HG03354 (cell line): ENCODE measurements at regions not wholly inside any gene's neighbourhood (a gene's known extent, or its start where the extent isn't known, plus 50 kb on each side); places are given as distances from the start of the nearest gene placed in this dataset.

Source experiments
- ATAC-seq: cut with Tn5 transposase; IDR thresholded peaks from one replicate; pipeline ENCODE4 v1.9.1; 2021; ENCODE audit warnings: mild to moderate bottlenecking; ENCODE audit not compliant: unreplicated experiment, poor library complexity, severe bottlenecking

- ATAC-seq = no peak
These were observed 110.3 kb upstream of the CEP85L start for GRCh38 chr6:118761645-118762044.

DNA sequence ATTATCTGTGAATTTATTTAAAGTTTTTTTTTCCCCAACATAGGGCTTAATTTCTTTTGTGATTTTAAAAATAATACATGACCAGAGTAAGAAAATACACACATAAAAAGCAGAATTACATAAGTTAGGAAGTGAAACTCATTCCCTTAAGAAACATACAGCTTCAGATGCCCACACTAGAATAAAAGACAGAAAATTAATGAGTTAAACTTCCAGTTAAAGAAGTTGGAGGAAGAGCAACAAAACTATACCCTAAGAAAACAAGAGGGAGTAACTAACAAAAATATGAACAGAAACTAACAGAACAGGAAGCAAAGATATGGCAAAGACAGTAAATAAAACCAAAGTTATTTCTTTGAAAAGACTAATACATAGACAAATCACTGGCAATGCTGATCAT is 107.6 kb upstream of the CEP85L start:
- no peak for ATAC-seq

DNA sequence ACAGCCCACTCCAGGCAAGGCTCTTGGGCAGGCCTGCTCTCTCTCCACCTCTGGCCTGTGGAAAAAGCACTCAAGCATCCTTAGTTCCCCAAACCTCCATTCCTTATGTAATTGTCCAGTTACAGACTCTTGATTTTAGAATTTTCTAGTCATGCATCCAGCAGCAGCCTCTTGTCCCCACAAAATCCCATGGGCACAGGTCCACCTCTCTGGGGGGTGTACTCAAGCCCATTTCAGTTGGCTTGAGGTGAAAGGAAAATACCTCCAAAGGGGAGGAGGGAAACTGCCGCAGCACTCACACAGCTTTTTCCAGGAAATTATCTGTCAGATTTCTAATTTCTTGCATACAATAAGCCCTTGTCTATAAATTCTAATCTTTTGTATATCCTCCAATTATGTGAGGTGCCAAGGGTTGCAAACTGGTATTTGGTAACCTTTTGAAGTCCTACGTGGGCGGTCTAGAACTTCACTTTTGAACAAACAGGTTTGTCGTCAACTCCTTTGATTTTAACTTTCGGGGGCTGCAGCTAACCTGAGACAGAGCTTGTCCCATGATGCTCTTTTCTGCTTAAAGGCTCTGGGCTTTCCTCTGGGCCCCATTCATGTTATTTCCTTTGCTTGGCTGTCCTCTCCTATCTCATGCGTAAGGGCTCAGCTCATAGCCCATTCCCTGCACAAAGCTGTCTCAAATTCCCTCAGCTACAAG is 104.7 kb upstream of the CEP85L start:
- ATAC-seq = no peak

DNA sequence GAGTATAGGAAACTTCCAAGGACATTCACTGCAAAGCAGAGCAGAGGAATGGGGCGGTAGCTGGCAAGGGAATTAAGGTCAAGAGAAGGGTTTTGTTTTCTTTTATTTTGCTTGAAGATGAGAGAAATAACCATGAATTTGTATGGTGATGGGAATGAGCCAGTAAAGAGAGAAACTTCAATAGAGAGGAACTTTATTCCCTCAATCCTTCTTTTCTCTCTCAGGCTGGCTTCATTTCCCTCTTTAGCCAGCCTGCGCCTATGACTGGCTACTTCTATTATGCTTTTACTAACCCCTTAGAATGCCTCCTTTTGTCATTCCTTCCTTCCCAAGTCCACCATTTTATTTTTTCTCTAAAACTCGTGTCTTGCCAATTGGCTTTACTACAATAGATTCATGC is 101.4 kb upstream of the CEP85L start:
- no peak for ATAC-seq

- ATAC-seq = no peak
These were observed 99.7 kb upstream of the CEP85L start for GRCh38 chr6:118751072-118751471.

- no peak for ATAC-seq
These were observed 98.8 kb upstream of the CEP85L start for GRCh38 chr6:118750143-118750542.

GRCh38 chr6:118748311-118749062 is 97.1 kb upstream of the CEP85L start:
- no peak for ATAC-seq

DNA sequence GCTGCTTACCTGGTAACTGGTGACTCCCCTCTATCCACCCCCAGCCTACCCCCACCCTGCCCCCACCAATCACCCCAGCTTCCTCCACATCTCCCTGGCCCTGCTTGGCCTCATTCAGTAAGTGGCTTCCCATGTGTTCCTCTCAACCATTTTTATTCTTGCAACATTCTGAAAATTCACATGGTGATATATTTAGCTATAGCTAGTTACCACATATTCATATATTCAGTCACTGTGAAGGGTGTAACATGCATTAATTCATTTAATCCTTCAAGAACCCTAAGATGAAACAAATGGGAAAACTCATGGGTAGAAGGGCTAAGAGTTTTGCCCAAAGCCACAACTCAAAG is 95.4 kb upstream of the CEP85L start:
- no peak for ATAC-seq

GRCh38 chr6:118746145-118746824 is 94.9 kb upstream of the CEP85L start:
- ATAC-seq = no peak

DNA sequence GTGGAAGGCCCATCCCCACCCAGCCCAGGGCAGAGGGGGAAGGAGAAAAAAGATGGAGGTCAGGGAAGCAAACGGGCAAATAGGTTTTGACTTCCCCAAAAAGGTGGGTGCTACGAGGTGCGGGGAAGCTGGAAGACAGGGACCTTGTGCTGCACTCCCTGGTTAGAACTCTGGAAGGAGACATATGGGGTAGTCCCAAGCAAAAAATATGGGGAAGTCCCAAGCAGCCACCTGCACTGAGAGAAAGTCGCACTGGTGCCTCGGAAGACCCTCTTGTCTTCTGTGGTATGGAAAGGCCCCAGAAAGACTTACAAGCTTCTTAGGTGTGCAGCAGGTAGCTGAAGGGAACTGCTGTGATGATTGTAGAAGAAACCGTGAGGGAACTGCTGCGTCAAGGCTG is 93.8 kb upstream of the CEP85L start:
- ATAC-seq = no peak

DNA sequence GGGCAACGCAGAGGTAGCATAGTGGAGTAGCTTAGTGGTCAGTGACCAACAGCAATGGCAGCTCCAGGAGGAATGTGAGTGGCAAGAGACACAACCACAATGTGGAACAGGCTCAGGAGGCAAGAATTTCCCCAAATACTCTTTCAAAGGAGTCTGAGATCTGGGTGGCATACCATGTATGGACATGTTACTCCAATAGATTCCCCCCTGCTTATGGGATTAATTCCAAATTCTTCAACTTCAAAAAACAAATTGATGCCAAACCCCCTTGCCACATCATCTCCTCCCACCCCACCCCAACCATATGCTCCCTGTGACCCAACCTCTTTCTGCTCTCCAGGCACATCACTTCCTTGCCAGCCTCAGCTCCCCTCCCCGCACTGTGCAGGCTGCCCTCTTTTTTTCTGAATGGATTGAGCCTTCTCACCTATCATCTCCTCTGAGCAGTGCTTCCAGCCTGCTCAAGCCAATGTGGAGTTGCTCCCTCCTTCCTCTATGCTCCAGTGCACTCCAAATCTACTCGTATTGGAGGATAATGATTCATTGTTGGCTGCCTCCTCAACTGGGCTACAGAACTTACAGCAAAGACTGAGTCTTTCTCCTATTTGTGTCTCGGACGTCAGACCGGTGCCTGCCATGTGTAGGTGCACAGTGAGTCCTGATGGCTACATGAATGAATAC is 93.0 kb upstream of the CEP85L start:
- no peak for ATAC-seq

GRCh38 chr6:118743746-118744145 is 92.4 kb upstream of the CEP85L start:
- no peak for ATAC-seq

GRCh38 chr6:118740372-118740771 is 89.0 kb upstream of the CEP85L start:
- no peak for ATAC-seq

- ATAC-seq = no peak
These were observed 88.4 kb upstream of the CEP85L start for GRCh38 chr6:118739696-118740353.

DNA sequence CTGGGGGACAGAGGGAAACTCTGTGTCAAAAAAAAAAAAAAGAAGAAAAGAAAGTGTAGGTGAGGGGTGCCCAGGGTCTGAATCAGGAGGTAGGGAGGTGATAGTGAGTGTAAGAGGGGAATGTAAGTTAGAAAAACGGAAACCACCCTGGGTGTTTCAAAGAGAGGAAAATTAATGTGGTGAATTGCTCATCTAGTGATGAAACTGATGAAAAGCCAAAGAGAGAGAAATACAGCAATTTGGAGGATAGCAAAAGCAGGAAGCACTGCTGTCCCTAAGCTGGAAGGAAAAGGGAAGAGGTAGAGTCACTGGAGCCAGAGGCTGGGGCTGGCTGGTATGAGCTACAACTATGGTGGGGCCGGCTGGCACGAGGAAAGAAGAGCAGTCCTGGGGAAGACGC is 85.0 kb upstream of the CEP85L start:
- no peak for ATAC-seq

DNA sequence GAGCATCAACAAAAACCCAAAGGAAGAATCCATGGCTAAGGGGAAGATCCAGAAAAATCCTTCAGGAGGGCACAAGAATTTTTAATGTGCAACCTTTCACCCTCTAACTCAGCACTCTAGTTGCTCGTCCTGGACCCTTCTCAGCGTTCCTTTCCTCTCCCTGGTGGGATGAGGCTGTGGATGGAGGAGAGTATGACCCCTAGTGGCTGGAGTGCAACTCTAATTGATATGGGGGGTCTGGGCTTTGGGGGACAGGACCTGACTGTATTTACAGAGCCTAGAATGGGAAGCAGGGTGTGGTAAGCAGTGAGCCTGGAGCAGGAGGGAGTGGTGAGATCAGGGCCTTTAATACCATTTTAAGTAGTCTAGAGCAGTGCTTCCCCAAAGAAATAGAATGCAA is 83.9 kb upstream of the CEP85L start:
- ATAC-seq = peak; percentile 63

GRCh38 chr6:118725944-118726343 is 74.6 kb upstream of the CEP85L start:
- ATAC-seq = no peak

DNA sequence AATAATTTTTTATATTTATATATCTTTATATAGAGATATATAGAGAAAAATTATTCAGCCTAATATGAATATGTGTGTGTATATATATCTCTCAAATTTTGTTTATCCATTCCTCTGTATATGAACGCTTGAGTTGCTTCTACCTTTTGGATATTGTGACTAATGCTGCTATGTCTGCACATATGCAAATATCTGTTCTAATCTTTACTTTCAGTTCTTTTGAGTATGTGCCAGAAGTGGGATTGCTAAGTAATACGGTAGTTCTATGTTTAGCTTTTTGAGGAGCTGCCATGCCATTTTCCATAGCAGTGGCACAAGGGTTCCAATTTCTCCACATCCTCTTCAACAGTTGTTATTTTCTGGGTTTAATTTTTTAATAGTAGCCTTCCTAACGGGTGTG is 72.8 kb upstream of the CEP85L start:
- ATAC-seq = peak; percentile 93

- ATAC-seq = no peak
These were observed 71.7 kb upstream of the CEP85L start for GRCh38 chr6:118722829-118723813.
